GM12874 (cell line): ENCODE measurements at regions not wholly inside any gene's neighbourhood (a gene's known extent, or its start where the extent isn't known, plus 50 kb on each side); places are given as distances from the start of the nearest gene placed in this dataset.

Experiments used
- TF ChIP-seq, protein P1 (sequence below): IDR thresholded peaks from 2 replicates; pipeline ENCODE4 v1.5.1; 2011; ENCODE audit warnings: low read depth, mild to moderate bottlenecking, control low read depth, low read length, moderate library complexity; ENCODE audit not compliant: insufficient read depth

DNA sequence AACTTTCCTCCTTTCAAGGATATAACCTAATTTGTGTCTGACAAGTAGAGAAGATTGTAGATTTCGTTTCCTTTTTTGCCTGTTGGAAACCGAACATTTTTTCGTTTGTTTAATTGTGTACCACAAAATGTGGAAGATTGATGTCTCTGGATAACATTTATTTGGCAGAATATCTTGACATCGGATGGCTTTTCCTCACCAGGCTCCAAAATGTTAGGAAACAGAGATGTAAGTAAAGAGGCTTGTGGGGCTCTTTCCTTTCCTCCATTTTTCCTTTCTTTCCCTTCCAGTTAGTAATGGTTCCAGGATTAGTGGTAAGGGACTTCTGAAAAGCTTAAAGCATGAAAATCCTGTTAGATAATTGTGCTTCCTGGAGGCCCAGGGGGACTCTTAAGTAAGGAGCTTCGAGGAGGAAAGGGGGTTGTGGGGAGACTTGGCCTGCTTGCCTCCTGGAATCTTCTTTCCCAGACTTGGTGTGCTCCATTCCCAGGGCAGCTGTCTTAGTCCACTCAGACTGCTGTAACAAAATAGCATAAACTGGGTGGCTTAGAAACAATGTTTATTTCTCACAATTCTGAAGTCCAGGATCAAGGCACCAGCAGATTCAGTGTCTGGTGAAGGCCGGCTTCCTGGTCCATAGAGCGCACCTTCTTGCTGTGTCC, 243.1 kb upstream of the PWP1 start:
- TF ChIP-seq, protein P1, sequence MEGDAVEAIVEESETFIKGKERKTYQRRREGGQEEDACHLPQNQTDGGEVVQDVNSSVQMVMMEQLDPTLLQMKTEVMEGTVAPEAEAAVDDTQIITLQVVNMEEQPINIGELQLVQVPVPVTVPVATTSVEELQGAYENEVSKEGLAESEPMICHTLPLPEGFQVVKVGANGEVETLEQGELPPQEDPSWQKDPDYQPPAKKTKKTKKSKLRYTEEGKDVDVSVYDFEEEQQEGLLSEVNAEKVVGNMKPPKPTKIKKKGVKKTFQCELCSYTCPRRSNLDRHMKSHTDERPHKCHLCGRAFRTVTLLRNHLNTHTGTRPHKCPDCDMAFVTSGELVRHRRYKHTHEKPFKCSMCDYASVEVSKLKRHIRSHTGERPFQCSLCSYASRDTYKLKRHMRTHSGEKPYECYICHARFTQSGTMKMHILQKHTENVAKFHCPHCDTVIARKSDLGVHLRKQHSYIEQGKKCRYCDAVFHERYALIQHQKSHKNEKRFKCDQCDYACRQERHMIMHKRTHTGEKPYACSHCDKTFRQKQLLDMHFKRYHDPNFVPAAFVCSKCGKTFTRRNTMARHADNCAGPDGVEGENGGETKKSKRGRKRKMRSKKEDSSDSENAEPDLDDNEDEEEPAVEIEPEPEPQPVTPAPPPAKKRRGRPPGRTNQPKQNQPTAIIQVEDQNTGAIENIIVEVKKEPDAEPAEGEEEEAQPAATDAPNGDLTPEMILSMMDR, result no peak

DNA sequence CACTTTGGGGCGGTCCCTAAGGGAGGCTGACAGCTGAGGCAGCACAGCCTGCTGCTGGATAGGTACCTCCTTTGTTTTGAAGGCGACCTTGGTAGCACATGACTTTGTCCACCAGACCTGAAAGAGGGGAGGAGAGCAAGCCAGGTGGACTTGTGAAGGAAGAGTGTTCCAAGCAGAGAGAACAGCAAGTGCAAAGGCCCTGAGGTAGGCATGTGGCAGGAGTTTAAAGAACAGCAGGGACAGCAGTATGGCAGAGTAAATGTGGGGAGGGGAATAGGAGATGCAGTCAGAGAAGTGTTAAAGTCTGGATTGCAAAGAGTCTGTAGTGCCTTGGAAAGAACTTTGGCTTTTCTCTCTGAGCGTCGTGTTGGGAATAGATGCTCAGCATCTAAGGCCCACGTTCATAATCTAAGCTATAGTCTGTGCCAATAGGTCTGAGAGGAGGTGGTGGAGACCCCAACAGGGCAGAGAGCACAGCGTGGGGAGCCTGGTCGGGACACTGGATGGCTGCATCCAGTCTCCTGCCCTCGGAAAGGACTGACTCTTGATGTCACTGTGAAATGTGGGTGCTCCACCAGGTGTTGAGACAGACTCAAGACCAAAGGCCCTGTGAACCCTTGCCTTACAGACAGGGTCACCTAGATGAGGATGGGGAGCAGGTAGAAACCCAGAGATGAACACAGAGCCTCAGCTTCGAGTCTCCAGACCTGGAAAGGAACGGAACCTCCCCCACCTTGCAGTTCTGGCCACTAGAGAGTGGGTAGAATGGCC, 242.1 kb upstream of the PWP1 start:
- TF ChIP-seq, protein P1, result no peak

DNA sequence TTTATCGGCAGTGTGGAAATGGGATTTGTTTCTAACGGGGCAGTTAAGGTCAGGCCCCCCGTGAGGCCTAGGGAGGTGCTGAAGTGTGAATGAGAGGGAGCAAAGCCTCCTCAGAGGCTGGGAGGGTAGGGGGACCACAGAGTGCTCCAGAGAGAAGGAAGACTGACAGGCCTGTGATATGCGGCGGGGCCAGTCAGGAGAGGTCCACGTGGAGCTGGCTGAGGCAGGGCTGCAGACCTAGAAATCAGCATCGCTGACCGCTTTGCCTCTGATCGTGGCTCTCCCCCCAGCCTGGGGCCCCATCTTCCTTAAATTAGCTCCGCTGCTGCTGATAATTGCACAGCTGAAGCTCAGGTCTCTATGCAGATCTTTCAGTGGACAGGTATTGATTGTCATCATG, 240.8 kb upstream of the PWP1 start:
- TF ChIP-seq, protein P1, result no peak

DNA sequence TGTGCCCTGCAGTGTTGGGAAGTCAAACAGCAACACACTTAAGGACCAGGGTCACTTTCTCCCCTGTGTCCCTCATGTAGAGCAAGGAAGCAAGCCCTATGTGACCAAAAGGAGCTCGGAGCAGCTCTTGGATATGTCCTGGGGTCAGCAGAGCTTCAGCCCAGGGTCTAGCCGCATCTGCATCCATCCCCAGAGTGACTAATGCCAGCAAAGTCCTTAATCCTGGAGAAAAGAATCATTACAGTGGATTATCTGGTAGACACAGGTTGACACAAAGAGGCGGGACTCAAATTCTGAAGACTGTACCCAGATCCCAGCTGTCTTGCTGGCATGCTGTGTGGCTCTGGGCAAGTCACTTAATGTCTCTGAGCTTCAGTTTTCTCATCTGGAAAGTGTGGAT, 239.1 kb upstream of the PWP1 start:
- TF ChIP-seq, protein P1, result no peak

DNA sequence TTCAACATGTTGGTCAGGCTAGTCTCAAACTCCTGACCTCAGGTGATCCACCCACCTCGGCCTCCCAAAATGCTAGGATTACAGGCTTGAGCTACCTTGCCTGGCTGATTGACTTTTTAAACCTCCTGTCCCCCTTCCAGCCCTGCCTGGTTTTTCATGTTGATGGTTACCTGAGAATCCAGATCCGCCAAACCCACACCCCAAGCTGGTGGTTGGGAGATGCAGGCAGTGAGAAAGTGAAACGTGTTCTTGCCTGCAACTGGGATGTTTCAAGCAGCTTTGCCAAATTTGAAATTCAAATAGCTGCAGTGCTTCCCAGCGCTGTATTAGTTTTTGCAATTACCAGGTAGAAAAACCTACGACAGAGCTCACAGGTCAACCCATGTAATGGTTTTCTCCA, 238.3 kb upstream of the PWP1 start:
- TF ChIP-seq, protein P1, result no peak

DNA sequence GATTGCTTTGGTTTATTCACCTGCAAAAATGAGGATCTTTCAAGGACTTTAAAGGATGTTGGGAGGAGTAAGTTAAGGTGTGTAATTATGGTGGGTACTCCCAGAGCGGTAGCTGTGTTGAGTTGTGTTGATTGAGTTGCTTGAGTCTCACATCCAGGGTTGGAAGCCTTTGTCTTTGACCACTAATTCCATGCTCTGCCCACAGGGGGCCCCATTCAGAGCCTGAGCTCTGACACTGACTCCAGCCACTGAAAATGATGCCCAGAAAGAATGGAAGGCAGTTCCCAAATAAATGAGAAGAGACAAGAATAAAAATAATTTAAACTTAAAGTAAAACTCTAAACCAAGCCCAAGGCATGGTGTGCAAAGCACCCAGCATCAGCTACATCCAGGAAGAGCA, 237.4 kb upstream of the PWP1 start:
- TF ChIP-seq, protein P1, result peak; percentile 30; the same call in 1 of the 2 replicates

DNA sequence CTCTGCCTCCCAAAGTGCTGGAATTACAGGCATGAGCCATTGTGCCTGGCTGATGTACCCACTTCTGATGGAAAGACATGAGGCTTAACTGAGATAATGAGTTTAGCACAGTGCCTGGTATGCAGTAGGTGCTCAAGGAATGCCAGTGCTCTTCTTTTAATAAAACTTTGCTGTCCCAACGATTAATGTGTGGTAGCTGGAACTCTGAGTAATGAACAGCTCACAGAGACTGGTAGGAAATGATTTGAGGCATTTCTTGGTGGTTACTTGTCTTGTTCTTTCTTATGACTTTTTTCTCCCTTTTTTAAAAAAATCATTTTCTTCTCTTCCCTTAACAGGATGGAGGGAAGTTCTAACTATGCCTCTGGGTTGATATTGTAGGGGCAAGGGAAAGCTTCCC, 235.7 kb upstream of the PWP1 start:
- TF ChIP-seq, protein P1, result no peak
